ENCODE measurements at regions not wholly inside any gene's neighbourhood (a gene's known extent, or its start where the extent isn't known, plus 50 kb on each side); places are given as distances from the start of the nearest gene placed in this dataset.

- Histone ChIP-seq H3K9me2 (ENCODE audit: insufficient read depth) (no peaks in the 10 kb centered on the region), H3K4me1 (ENCODE audit: control insufficient read depth in 1 of 2, insufficient read depth in 2 of 2, low read length in 2 of 2) (no peaks in the 10 kb centered on the region), H3K36me3 (ENCODE audit: control insufficient read depth in 1 of 2, insufficient read depth in 2 of 2, low read length in 2 of 2) (no peaks in the 10 kb centered on the region), H4K20me1 (ENCODE audit: insufficient read depth) (no peaks in the 10 kb centered on the region), H3K4me3 (replicated peaks in 1 of 2; ENCODE audit: low read depth in 1 of 2, low read length in 2 of 2) (no peak overlapping the region), H3K9ac (ENCODE audit: low read length) (no peak overlapping the region), H3K27ac (ENCODE audit: low read depth, low read length) (no peak overlapping the region), H3K27me3 (ENCODE audit: insufficient read depth, low read length) (no peaks in the 10 kb centered on the region), H3K9me3 (ENCODE audit: control insufficient read depth in 1 of 2, insufficient read depth in 1 of 2, low read depth in 1 of 2, low read length in 2 of 2) (no peaks in the 10 kb centered on the region), H3K4me2 (ENCODE audit: low read length) (no peak overlapping the region), H3K79me2 (ENCODE audit: insufficient read depth, low read length) (no peaks in the 10 kb centered on the region), H2AFZ (ENCODE audit: low read depth, low read length, poor library complexity, severe bottlenecking) (no peak overlapping the region)
- TF ChIP-seq TCF7L2 (IDR thresholded peaks at IDR 0.05; ENCODE audit: borderline replicate concordance, extremely low read depth, insufficient read depth, insufficient read length) (no peak), SP1 (IDR thresholded peaks at IDR 0.05; ENCODE audit: low read depth) (no peak), ZBTB33 (IDR thresholded peaks at IDR 0.05; ENCODE audit: extremely low read depth, insufficient replicate concordance, low read length) (no peak), FOSL1 (IDR thresholded peaks at IDR 0.05; ENCODE audit: low read depth) (no peak), MAX (IDR thresholded peaks at IDR 0.05) (no peak), JUND (IDR thresholded peaks at IDR 0.05) (no peak), POLR2A (IDR thresholded peaks at IDR 0.05; ENCODE audit: borderline replicate concordance, extremely low read depth, insufficient read depth, insufficient read length) (no peak), EZH2phosphoT487 (IDR thresholded peaks at IDR 0.05; ENCODE audit: borderline replicate concordance) (no peak), CTCF (IDR thresholded peaks at IDR 0.05 in 2 of 3, conservative IDR thresholded peaks at IDR 0.05 in 1 of 3; ENCODE audit: borderline replicate concordance in 1 of 3, insufficient read depth in 1 of 3, low read depth in 2 of 3, low read length in 2 of 3) (no peak), ELF1 (IDR thresholded peaks at IDR 0.05; ENCODE audit: borderline replicate concordance, low read depth) (no peak), YY1 (IDR thresholded peaks at IDR 0.05; ENCODE audit: extremely low read depth, insufficient replicate concordance, low read depth, low read length) (no peak), CBX3 (IDR thresholded peaks at IDR 0.05; ENCODE audit: low read depth) (no peak), RAD21 (IDR thresholded peaks at IDR 0.05; ENCODE audit: low read depth) (no peak), SRF (IDR thresholded peaks at IDR 0.05; ENCODE audit: low read depth) (no peak), ATF3 (IDR thresholded peaks at IDR 0.05) (no peak), EGR1 (IDR thresholded peaks at IDR 0.05; ENCODE audit: low read depth) (no peak), EZH2 (IDR thresholded peaks at IDR 0.05) (no peak), POLR2AphosphoS5 (IDR thresholded peaks at IDR 0.05; ENCODE audit: low read depth, low read length) (no peak), REST (IDR thresholded peaks at IDR 0.05; ENCODE audit: low read depth) (no peak), ZNF274 (IDR thresholded peaks at IDR 0.05; ENCODE audit: low read depth, low read length) (no peak)
- RAD21 ChIA-PET (ENCODE audit: low non-redundant PET in 1 of 2, low total read pairs in 2 of 2, uncharacterized antibody in 2 of 2, unreplicated experiment in 2 of 2) = no interaction called here
- POLR2A ChIA-PET = no interaction called here
- DNase-seq (ENCODE audit: low read depth, low spot score) (no peak), ATAC-seq (no peak)
- BruUV-seq (replicated peaks) = no TSS peak
- CTCF ChIA-PET = no interaction called here
- intact Hi-C loops (cut with micrococcal nuclease) = no loop called here
Measured at GRCh38 chrX:13194291-13195103, 125.4 kb downstream of the ATXN3L start.

Data from HCT116 (cell line).